GM21717 (cell line): ENCODE measurements at regions not wholly inside any gene's neighbourhood (a gene's known extent, or its start where the extent isn't known, plus 50 kb on each side); places are given as distances from the start of the nearest gene placed in this dataset.
"Not testable (repeated sequence)": the region's sequence is repeated elsewhere in the genome, so short reads cannot be mapped to it uniquely, and the experiment has no call there.

Experiments
- ATAC-seq: cut with Tn5 transposase; IDR thresholded peaks from one replicate; pipeline ENCODE4 v1.9.1; 2021; ENCODE audit warnings: mild to moderate bottlenecking, moderate library complexity; ENCODE audit not compliant: unreplicated experiment

DNA sequence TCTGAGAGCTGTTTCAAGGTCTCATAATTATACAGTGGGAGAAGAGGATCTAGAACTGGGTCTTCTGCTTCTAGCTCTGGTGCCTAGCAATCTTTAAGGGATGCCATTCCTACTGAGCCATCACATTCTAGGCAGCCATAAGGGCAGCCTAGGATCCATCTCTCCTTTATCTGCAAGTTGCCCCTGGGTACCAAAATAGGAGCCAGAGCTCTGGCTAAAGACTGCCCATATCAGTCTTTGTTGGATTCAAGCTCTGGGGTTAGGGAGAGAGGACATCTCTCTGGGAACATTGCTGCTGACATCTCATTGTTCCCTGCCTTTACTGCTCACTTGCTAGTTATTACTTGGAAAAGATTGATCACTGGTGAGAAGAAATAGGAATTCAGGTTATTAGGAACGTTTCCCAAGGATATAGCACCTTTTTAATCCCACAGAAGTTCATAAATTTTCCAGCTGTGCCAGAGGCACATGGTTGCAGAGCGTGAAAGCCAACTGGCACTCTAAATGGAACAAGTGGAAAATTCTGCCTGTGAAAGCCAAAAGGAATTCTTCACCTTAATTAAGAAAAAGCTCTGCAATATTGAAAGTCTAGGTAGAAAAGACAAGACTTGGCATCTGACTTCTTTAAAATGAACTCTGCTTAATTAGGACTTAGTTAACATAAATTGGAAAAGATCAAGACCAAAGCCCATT is 102.2 kb downstream of the CDC42EP3 start:
- no peak for ATAC-seq

DNA sequence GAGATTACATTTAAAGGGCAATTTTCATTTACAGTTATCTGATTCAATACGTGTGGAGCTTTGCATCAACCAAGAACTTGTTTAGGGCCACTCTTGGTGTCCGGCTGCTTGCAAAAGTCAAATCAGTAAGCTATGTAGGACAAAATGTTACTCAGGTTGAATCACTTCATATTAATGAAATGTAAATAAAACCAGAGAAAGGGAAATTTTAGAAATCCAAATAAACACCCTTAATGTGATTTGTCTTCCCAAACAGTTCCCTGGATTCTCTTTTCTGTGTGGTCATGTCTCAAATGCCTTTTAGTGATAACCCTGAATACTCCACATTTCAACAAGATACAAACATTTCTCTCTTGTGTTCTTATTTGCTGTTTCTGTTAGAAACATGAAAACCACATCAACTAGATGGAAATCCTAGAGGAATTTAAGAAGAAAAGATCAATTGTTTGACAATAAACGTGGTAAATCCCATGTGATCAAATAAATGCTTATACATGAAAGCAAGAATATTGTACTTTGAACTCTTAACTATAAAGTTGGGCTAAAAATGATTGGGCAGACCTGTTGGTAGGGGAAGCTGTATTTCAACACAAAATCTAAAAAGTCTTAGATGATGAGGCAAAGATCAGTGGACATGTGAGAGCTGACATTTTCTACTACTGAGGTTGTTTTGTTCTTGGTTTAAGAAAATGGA is 101.3 kb downstream of the CDC42EP3 start:
- no peak for ATAC-seq

DNA sequence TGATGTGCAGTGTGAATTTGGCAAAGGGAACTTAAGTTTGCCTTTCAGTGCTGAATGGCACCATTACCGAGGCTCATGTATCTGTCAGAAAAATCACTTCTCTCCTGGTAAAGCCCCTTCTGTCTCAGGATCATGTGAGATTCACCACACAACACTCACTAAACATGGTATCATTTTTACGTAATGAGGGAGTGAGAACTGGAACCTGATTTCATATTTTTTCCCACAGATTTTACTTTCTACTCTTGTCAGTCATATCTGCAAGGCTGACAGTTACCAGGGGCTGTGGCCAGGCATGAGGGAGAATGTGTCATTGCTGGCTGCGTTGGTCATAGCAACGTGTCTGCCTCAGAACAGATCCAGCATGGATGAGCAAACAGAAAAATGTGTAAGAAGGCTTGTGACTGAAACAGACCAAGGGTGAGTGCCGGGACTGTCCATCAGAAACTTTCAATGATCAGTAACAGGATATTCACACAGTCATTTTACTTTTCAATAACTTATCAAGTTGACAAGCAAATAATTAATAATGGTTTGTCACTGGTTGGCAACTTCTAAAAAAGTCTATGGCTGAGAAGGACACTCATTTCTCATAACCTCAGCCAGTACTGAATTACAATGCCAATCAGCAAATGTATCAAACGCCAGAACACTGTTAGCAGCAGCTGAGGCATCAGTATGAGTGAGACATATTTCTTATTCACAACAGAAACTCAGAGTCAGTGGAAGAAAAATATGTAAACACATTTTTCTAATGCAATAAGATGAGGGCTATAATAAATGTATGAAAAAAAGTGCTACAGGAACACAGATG is 100.5 kb downstream of the CDC42EP3 start:
- ATAC-seq = peak; percentile 86

DNA sequence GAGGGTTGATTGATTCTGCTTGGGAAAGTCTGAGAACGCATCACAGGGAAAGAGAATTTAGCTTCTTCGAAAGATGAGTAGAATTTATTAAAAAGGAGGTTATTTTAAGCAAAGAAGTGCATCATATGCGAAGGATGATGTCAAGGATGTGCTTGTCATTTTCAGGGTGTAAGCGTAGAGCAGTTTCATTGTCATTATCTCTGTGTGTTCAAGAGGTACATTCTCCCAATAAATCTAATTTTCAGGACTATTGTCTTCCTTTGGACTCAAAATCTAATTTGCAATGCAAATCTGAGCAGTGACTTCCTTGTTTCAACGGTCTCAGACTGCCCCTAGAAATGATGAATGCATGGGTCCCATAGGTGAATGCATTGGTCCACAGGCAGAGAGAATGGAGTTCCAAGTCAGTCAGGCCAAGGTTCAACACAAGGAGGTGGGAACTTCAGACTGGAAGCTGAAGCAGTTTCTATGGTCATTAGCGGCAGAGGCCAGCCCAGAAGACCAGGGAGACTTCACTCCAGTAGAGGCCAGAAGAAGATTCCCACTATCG is 99.8 kb downstream of the CDC42EP3 start:
- no peak for ATAC-seq

DNA sequence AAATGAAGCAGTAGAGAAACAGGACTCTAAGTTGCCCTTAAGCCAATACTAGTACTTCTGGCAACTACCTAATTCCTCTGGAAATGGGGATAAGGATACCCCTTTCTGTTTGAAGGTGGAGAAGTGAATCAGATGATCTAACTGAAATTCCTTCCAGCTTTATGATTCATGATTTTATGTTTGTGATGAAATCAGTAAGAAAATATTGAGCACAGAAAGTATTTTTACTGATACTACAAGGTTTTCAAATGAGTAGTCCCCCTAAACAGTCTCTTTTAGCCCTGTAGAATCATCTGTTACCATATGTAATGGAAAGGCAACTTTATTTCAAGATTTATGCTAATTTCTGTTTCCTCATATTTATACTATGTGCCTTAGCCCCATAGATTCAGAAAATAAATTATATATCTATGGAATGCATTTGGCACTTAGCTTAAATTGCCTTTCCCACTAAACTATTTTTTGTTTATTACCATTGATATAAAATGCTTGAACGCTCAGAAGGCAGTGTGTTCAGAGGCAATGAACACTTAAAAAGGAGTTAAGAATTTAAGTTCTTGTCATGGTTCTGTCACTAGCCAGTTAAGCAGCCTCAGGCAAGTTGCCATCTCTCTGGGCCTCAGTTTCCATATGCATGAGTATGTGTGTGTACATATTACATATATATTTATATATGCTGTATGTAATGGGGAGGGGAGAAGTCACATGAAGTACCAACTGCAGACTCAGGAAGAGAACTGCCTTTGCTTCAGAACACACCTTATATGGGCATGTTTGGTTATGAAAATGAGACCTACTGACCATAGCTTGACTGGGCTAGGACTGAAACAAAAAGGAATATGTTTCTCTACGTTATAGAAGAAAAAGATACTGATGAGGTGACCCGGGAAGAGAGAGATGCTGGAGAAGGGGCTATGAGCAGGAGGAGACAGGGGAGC is 97.7 kb downstream of the CDC42EP3 start:
- ATAC-seq = no peak

DNA sequence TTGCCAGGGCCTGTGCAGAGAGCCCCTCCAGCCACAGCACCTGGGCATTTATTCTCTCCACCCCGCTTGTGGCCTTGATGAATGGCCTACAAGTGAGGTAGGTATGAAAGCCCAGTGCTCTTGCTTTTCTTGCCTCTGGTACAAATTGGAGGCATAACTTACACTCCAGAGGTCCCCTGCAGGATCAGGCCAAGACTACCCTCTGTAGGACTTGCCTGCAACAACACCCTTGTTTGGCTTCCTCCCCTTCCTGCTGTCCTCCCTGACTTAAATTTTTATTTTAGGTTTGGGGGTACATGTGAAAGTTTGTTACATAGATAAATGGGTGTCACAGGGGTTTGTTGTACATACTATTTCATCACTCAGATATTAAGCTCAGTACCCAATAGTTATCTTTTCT is 95.7 kb downstream of the CDC42EP3 start:
- ATAC-seq = no peak

DNA sequence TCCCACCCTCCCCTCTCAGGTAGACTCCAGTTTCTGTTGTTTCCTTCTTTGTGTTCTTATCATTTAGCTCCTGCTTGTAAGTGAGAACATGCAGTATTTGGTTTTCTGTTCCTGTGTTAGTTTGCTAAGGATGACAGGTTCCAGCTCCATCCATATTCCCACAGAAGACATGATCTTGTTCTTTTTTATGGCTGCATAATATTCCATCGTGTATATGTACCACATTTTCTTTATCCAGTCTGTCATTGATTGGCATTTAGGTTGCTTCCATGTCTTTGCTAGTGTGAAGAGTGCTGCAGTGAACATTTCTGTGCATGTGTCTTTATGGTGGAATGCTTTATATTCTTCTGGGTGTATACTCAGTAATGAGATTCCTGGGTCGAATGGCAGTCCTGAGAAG is 95.2 kb downstream of the CDC42EP3 start:
- not testable (repeated sequence) for ATAC-seq

DNA sequence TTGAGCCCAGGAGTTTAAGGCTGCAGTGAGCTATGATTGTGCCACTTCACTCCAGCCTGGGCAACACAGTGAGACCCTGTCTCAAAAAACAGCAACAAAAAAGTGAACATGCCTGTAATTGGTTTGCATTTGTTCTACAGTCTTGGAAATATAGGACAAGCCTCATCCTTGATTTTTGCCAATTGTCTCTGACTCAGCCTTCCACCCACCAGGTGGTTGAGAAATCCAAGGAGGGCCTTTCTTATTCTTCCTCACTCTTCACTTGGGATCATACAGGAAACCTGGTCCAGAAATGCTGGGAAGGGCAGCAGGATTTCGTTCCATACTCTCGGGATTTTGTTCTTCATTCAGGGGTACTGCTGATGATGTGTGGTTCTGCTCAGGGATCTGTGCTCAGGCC is 94.6 kb downstream of the CDC42EP3 start:
- ATAC-seq = no peak

DNA sequence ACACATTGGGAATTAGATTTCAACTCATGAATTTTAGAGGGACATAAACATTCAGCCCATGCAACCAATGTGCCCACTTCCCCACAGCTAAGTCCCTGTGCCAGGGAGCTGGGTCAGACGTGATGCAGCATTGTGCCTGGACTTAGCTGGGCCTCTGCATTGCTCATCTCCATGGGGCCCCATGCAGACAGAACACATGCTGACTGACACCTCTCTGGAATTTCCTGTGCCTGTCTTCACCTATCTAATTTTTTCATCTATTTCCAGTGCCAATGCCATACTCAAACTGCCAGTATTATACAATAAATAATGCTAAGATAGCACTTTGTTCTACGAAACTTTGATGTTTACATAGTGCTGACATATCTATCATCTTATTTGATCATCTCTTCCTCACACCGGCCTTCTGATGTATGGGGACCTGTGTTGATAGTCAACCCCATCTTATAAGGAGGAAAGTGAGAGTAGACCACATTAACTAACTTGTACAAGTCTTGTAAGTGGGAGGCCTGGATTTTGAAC is 92.2 kb downstream of the CDC42EP3 start:
- ATAC-seq = no peak

DNA sequence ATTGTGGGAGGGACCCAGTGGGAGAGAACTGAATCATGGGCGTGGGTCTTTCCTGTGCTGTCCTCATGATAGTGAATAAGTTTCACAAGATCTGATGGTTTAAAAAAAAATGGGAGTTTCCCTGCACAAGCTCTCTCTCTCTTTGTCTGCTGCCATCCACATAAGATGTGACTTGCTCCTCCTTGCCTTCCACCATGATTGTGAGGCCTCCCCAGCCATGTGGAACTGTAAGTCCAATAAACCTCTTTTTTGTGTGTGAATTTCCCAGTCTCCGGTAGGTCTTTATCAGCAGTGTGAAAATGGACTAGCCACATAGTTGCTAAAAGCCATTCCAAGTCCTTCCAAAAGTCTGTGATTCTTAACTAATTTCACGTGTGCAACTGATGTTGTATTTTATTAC is 91.5 kb downstream of the CDC42EP3 start:
- ATAC-seq = not testable (repeated sequence)

DNA sequence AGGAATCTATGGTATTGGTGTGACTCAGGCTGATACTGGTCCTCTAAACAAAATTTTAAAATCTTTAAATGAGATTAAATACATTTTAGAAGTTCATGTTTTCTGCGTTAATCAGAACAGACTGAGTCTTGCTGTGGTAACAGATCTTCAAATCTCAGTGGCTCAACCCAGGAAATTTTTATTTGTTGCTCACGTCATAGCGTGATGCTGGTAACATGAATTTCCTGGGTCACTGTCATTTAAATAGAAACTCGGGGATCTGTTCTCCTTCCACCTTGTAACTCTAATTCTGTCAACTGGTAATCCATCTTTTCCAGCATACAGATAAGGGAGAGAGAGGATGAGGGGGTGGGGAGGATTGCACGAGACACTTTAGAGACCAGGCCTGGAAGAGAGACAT is 90.0 kb downstream of the CDC42EP3 start:
- ATAC-seq = no peak

DNA sequence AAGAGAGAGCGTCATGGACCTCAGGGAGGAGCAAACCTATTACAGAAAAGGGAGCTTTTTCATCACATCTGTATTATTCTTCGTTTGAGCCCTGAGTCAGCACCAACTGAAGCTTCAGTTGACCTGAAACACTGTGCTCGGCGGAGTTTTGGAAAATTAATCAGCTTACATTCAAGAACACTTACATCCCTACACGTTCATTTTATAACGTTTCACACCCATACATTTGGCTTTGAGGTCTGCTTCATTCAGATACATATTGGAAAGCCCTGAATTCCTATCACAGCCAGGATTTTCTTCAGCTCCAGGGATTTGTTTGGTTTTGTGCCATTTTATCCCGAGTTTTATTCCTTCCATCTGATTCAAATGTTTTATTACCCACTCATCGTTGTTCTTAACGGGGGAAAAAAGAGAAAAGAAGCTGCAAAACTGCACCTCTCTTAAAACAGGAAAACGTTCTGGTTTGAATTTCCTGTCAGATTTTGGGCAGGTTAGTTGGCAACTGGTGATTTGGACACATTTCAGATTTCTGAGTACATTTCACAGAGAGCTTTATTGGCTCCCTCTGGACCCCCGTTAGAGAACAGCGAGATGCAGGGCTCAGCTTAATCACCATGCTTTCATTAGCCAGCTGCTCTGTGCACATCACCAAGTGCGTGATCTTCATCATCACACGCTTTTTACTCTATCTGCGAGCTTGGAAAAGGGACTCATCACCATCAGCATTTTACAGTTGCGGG is 88.8 kb downstream of the CDC42EP3 start:
- ATAC-seq = no peak

DNA sequence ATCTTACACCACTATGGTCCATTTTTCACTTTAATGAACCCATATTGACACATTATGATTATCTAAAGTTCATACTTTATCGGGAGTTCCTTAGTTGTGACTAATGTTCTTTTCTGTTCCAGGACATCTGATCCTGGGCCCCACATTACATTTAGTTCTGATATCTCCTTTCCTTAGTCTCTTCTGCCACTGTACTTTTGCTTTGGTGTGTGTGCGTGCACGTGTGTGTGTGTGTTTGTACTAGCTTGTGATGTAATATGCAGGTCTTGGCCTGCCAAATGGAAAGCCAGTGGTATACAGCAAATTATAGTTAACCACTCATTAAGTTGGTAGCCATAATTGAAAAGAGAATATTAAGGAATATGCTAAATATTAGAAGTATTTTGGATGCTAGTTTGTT is 88.0 kb downstream of the CDC42EP3 start:
- no peak for ATAC-seq

DNA sequence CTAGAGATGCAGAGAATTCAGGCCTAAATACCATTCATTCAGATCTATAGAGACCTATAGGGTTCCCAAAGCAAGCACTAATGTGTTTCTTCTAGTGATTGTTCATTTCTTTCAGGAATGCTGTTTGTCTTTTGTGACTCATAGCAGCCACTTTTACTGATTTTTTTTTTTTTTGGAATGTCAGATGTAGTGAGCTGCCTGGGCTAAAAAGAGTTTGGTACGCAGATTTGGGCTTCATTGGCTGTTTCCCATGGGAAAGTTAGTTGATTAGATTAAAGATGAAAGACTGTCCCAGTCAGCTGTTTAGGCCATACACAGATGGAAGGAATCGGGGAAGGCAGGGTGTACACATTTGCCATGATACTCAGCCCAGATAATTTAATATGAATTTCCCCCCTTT is 87.6 kb downstream of the CDC42EP3 start:
- no peak for ATAC-seq

DNA sequence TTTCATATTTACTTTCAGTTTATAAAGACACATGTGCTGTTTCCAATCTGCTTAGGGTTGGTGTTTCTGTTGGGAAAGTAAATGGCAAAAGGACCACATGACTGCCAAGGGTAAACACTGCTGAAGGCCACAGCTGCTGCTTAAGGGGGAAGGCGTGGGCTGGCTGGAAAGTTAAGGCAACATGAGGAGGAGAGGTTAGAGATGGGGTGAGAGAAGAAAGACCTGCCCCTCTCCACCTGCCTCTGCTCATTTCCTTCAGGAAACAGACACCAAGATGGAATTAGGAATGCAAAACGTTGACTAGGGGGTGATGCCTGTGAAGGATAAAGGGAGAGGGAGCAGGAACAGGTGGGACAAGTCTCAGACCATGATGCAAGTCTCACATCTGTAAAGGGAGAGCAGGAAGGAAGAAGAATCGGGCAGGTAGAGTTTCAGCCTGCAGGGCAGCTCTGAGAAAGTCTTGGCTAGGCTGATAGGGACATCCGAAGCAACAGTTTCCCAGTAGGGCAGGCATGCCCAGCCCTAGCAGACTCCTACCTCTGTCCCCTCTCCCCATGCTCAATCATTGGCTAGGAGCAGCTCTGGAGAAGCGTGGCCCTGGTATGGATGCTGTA is 86.0 kb downstream of the CDC42EP3 start:
- ATAC-seq = no peak

DNA sequence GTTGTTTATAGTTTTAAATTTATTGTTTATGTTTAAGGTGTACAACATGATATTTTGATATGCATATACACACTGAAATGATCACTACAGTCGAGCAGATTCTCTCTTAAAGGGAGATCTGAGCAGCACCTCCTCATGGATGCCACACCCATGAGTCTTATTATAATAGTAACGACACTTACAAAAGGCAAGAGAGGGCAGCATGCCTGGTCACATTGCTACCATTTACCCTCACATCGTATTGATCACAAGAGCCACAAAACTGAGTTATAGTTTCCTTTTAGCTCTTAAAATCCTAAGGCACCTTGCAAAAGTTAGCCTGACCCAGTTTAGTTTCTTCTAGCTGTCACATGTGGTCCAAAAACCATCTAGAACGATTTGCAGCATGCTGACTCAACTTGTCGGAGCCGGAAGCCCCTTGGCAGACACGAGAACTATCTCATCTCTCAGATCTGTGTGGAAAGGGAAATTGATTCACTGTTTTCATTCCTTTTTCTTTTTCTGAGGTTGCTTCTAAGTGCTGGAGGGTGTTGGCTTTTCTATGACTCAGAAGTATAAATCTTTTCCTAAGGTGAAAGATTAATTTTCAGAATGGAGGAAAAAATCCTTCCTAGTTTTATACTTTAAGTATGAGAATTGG is 85.3 kb downstream of the CDC42EP3 start:
- ATAC-seq = no peak

DNA sequence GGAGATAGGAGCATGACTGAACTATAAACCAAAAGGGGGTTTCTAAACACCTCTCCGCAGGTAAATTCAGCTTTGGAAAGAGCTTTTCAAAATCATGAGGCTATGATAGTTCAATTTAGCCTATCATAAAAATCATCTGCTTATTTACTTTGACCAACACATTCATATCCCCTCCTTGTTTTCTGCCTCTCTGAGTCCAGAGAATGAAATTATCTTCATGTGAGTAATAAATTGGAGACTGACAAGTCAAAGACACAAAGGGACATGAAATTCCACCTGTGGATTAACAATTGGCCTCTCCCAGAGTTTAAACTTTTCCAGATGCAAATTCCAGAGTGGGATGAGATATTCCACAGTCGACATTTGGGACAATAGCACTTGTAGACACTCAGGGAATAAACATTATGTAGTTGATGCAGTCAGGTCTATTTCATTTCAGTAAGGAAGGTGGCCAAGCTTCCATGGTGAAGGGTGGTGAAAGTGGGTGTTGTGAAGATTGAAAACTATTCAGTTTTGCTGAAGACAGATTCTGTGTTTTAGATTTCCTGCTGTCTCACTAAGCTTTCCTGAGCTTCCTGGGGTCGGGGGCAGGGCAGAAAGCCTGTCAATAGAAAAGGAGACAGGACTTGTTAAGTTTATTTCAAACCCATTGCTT is 84.7 kb downstream of the CDC42EP3 start:
- no peak for ATAC-seq

DNA sequence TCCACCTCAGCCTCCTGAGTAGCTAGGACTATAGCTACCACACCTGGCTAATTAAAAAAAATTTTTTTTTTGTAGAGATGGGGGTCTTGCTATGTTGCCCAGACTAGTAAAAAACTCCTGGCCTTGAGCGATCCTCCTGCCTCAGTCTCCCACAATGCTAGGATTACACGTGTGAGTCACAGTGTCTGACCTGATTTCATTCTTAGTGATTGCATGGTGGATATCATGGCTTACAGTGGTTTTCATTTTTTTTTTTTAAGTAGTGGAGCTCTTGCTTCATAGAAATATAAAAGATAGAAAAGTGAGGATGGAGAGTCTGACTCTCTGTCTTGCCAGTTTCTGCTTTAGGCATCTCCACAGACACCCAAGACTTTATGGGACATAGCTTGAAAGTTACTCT is 83.6 kb downstream of the CDC42EP3 start:
- no peak for ATAC-seq
